Choroid plexus epithelial cell (primary cell): ENCODE measurements at regions not wholly inside any gene's neighbourhood (a gene's known extent, or its start where the extent isn't known, plus 50 kb on each side); places are given as distances from the start of the nearest gene placed in this dataset.

Experiments
- DNase-seq: peaks from one replicate; pipeline ENCODE4 v3.0.0-alpha.2; 2010; ENCODE audit warnings: low read depth
- H3K4me3 ChIP-seq: 2 replicates; pipeline ENCODE4 v1.5.1; 2011; ENCODE audit warnings: low read depth, mild to moderate bottlenecking, control low read depth, low read length, moderate library complexity
- CTCF ChIP-seq: conservative IDR thresholded peaks from 2 replicates; pipeline ENCODE4 v1.5.1; 2011; ENCODE audit warnings: low read depth, mild to moderate bottlenecking, control low read depth, inconsistent platforms, low read length, moderate library complexity

GRCh38 chr3:124444075-124444474, 286.2 kb upstream of the UMPS start:
- no peak for DNase-seq
- no peak for TF ChIP-seq CTCF
- H3K4me3 ChIP-seq, result no peak overlapping the region

- no peak overlapping the region for H3K4me3 ChIP-seq
- DNase-seq, result no peak
- no peak for TF ChIP-seq CTCF
These were observed 285.4 kb upstream of the UMPS start for GRCh38 chr3:124444896-124445295.

GRCh38 chr3:124447845-124448244, 282.4 kb upstream of the UMPS start:
- no peak for DNase-seq
- no peak overlapping the region for H3K4me3 ChIP-seq
- no peak for TF ChIP-seq CTCF

- no peak for DNase-seq
- H3K4me3 ChIP-seq, result no peak overlapping the region
- TF ChIP-seq CTCF, result no peak
These were observed 281.3 kb upstream of the UMPS start for GRCh38 chr3:124448954-124449353.

- DNase-seq, result no peak
- no peak overlapping the region for H3K4me3 ChIP-seq
- TF ChIP-seq CTCF, result no peak
These were observed 279.9 kb upstream of the UMPS start for GRCh38 chr3:124450366-124450765.

- no peak for TF ChIP-seq CTCF
- no peak for DNase-seq
These were observed 278.5 kb upstream of the UMPS start for GRCh38 chr3:124451630-124452317.

DNA sequence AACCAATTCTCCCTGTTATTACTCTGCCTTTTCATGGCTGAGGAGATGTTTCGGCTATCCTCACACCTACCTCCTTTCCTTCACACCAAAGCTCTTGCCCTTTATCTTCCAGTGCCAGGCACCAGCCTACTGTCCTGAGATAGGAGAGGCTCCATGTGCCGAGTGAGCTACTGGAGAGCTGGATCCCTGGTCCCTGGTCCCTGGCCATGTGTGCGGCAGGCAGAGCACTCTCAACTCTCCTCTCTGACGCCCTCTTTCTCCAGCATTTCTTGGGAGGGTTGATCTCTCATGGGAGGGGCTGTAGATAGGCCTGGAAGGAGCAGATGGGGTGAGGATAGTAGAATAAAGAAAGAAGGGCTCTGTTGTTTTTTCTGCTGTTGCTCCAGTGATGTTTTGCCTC, 277.1 kb upstream of the UMPS start:
- H3K4me3 ChIP-seq, result no peak overlapping the region
- DNase-seq, result no peak
- no peak for TF ChIP-seq CTCF

More at GRCh38 chr3:124451630-124452317, 278.5 kb upstream of the UMPS start:
- no peak overlapping the region for H3K4me3 ChIP-seq
